Glomerular endothelial cell (primary cell): ENCODE measurements at regions not wholly inside any gene's neighbourhood (a gene's known extent, or its start where the extent isn't known, plus 50 kb on each side); places are given as distances from the start of the nearest gene placed in this dataset.

Experiments
- DNase-seq: peaks from one replicate; pipeline ENCODE4 v3.0.0-alpha.2; 2011; ENCODE audit warnings: low read depth, low spot score; ENCODE audit errors: extremely low read depth

DNA sequence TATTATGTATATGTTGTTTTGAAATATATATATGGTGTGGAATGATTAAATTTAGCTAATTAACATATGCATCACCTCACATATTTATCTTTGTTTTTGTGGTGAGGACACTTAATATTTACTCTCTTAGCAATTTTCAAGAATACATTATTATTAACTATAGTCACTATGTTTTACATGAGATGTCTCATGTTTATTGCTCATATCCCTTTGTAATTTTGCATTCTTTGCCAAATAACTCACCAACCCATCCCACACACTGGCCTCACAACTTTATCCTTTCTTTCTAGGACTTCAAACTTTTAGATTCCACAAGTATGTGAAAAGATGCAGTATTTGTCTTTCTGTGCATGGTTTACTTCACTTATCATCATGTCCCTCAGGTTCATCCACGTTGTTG lies 950.2 kb upstream of the CADM2 start:
- DNase-seq: no peak

DNA sequence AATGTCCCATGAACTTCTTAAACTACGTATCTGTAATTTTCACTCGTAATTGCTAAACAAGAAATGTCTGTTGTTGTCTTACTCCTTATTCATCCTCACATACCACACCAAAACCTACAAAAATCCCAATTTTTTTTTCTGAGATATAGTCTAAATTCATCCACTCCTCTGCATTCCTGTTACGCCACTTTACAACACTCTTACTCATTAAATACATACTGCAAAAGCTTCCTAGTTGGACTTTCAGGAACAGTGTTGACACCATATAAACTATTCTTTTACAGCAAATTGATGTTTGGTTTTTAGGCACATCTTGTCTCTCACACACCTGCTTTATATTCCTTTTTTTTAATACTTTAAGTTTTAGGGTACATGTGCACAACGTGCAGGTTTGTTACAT lies 934.9 kb upstream of the CADM2 start:
- no peak for DNase-seq

DNA sequence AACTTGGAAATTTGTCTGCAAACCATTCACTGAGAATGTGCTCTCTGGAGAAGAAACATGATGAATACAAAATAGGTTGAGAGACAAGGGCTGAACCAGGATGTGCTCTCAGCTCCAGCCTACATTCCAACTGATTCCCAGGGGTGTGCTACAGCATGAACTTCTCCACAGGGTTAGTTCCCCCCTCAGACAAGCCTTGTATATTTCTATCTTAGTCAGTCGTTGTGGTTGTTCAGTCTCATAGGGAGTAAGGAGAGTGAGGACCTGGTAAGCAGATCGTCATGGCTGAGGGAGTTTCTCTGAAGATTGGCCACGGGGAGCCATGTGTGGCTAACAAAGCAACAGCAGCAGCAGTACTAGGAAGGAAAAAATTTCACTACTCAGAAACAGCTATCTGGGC lies 919.7 kb upstream of the CADM2 start:
- DNase-seq: no peak

DNA sequence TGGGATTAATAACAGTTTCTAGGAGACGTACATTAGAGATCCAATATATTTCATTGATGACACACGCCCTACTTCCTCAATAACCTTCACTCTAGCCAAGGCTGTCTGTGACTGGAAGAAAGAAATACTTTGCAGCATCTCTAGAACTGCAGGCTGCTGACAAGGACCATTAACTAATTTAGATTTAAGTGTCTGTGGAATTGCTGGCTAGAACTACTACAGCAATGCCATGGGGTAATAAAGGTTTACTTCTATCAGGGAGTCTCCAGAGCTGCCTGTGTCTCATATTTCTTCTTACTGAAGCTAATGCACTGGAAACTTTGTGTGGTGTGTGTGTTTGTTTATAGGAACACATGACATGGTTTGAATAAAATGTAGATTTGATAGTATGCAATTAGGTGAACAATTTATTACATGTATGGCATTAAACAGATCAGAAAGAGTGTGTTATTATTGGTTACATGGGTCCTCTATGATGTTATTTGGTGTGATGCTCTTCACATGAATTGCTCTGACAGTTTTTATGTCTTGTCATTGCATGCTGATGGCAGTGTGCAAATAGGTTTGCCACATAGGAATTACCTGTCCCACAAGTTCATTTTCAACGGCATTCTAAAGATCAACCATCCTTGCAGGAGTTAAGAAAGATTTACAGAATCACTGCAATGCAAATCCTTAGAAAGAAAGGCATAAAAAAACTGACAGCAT lies 916.2 kb upstream of the CADM2 start:
- DNase-seq: no peak

DNA sequence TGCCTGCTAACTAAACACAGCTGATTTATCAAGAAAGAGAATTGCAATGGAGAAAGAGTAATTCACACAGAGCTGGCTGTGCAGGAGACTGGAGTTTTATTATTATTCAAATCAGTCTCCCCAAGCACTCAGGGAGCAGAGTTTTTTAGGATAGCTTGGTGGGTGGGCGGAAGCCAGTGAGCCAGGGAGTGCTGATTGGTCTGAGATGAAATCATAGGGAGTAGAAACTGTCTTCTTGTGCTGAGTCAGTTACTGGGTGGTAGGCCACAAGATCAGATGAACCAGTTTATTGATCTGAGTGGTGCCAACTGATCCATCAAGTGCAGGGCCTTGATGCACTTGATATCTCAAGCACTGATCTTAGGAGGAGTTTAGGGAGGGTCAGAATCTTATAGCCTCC lies 891.9 kb upstream of the CADM2 start:
- no peak for DNase-seq

DNA sequence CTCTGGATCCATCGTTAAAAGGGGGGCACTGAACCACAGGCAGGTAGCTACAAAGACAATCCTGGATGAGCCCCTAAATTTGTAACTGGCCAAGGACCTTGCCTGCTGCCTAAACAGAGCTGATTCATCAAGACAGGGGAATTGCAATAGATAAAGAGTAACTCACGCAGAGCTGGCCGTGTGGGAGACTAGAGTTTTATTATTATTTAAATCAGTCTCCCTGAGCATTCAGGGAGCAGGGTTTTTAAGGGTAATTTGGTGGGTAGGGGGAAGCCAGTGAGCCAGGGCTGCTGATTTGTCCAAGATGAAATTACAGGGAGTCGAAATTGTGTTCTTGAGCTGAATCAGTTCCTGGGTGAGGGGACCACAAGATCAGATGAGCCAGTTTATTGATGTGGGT lies 885.1 kb upstream of the CADM2 start:
- no peak for DNase-seq

DNA sequence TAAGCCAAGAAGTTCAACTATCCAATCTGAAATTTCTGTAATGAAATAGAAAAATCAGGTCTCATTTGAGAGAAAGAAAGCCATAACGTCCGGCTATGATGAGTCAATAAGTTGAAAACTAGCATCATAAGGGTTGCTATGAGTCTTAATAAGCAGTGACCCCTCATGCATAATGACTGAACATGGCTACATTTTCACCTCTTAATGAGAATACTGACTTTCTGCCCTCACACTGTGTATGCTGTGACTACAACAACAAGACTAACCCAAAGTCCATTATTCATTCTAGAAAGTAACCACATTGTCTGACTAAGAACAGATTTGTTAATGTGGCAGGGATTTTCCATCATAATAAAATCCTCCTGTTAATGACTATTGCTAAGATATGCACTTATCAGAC lies 884.0 kb upstream of the CADM2 start:
- no peak for DNase-seq

DNA sequence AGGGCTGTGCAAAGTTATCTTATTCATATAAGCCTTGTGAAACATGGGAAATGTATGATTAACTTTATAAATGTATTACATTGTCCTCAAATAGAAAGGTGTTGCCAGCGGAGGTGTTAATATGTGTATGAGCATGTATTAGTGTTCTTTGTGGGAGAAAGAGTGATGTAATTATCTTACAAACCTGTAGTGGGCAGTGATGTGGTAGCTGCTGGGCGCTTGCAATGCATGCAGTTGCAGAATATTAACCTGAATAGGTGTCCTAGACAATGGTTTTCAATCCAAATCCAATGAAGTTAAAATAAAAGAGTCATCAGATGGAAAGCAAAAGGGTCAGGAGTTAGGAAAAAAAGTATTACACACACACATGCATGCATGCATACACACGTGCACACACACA lies 881.3 kb upstream of the CADM2 start:
- DNase-seq: no peak

DNA sequence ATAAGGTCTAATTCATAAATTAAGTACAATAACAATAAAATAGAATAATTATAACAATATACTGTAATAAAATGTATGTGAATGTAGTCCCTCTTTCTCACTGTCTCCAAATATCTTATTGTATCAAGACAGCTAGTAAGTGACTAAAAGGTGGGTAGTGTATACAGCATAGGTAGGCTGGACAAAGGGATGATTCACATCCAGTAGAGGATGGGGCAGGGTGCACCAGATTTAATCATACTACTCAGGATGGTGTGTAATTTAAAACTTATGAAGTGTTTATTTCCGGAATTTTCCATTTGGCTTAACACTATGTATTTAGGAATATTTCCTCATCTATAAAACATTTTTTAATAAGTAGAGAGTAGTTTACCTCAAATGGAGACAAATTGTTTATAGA lies 876.1 kb upstream of the CADM2 start:
- DNase-seq: no peak

DNA sequence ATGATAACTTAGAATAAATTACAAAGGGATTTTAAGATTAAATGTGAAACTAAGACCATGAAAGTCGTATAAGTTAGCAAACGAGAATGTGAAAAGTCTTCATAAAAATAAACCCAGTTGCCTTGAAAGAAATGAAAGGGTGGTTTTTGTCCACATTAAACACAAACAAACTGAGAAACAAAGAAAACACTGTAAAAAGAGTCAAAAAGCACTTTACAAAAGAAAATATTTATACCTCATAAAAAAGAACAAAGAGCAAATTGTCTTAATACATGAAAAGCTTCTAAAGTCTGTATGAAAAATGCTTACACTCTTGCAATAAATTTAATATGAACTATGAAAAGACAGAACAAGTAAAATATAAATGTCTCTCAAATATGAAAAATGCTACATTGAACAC lies 865.9 kb upstream of the CADM2 start:
- no peak for DNase-seq

DNA sequence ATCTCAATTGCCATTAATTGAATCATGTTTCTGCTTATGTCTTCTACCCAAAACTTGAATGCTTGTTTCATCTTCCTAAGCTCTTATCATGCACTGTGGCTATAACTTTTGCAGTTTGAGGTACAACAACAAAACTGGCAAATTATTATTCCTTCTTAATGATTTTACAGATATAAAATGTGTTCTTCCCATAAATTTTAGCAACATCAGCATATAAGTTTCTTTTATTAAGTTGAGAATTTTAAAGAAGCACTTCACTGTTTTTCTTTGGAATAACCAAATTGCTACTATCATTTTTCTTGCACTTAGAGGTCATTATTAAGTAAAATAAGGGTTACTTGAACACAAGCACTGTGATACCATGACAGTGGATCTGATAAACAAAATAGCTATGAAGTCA lies 862.6 kb upstream of the CADM2 start:
- no peak for DNase-seq

DNA sequence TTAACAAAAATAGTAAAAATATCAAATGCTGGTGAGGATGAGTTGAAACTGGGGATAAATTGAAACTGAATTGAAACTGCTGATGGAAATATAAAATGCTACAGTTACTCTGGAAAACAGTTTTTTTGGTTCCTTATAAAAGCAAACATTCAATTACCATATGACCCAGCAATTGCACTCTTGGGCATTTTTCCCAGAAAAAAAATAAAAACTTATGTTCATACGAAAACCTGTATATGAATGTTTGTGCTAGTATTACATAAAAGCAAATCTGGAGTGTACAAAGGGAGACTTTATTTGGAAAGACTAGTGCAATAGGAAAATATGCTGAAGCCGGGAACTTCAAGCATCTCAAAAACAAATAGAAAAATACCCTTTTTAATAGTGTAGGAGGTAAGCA lies 857.9 kb upstream of the CADM2 start:
- DNase-seq: no peak

DNA sequence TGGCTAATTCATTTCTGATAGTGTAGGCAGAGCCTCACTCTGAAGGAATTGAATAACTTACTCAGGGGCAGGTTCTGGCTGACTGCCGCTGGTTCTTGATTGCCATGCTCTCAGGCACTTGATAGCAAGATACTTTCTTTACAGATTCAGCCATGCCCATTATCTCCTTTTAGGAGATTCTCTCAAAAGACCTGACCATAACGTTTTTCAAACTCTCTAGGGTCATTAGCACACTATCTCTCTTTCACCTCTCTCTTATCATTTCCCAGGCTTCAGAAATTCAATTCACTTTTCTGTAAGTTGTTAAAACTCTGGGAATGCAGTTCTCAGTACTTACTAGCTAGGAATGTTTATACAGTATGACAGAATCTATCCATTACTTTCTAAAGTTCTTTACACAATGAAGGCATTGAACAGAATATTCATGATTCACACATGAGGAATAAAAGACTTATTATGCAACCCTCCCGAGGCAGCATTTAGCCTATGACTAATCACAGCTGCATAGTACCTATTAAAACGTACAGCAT lies 850.3 kb upstream of the CADM2 start:
- DNase-seq: no peak

DNA sequence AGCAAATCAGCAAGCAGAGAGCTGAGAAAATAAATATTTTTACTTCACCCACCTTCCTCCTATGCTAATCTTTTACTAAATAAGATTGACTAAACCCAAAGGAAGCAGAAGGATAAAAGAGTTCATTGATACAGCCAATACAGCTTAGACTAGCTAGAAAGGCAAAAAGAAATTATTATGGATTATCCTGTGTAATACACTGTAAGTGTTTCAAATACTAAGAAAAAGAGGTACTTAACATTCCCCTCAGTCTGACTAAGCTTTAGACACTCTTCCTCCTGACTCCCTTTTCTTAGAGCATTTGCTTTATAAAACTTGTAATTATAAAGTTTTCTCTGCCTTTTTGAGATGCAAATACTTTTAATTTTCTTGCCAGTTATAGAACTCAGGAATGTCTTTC lies 848.9 kb upstream of the CADM2 start:
- no peak for DNase-seq

DNA sequence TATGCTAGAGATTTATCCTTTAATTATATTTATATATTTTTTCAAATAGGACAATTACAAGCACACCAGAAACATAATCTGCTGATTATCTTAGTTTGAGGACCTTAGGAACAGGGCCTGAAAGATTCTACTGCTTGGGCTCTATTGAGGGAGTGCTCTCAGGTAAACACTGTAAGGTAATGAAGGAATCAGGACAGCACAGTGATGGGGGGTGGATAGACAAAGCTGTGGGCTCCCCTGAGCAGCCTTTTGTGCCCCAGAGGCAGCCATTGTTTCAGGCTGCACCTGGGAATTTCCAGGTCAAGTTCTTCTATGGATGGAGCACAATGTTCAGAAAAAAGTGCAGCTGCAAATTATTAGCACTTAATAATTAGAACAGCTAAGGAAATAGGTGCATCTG lies 848.0 kb upstream of the CADM2 start:
- no peak for DNase-seq

DNA sequence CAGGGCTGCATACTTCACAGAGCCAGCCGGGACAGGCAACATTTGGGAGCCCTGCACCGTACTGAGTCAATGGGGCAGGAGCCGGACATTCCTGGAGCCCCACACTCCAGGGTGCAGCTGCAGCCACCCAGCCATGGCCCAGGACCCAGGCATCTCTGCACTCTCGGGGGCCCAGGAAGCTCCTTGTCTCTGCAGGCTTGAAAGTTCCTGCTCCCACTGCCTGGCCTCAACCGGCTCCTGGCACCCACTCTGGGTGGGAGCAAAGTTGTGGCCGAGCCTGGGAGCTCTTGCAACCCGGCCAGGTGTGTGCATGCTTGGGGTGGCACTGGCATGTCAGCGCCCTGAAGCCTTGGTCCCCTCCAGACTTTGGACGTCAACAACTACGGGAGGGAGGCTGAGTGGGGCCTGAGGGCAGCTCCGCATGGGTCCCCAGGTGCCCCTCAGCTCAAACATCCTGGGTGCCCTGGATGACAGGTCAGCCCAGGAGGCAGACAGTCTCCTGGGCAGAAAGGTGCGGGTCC lies 833.5 kb upstream of the CADM2 start:
- no peak for DNase-seq

DNA sequence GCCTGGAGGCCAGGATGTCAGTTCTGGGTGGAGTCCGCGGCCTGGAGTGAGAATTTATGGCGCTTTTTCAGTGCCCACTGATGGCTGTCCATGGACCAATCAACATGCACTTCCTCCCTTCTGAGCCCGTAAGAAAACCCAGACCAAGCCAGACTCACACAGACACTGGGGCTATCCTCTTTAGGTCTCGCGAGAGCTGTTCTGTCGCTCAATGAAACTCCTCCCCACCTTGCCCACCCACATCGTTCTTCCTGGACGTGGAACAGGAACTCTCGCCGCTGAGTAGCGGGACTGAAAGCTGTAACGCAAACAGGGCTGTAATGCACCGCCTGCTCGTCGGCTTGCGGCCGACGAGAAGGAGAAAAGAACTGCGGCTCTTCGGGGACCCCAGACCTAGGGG lies 833.0 kb upstream of the CADM2 start:
- DNase-seq: no peak

DNA sequence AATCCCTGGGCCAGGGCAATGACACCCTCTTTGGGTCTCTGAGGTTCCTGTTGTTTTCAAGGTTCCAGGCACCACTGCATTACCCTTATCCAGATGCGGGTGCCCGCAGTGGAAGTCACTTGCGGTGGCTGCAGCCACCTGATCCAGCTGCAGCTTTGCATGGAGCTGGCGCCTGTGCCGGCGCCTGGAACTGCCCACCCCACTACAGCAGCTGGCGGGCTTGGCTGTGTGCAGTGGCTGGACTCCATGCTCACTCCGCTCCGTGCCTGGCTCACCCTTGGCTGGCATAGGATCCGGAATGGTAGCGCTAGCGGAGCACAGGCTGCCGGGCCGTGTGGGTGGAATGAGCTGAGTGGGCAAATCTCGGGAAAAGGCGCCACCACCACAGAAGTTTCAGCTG lies 832.6 kb upstream of the CADM2 start:
- DNase-seq: no peak

DNA sequence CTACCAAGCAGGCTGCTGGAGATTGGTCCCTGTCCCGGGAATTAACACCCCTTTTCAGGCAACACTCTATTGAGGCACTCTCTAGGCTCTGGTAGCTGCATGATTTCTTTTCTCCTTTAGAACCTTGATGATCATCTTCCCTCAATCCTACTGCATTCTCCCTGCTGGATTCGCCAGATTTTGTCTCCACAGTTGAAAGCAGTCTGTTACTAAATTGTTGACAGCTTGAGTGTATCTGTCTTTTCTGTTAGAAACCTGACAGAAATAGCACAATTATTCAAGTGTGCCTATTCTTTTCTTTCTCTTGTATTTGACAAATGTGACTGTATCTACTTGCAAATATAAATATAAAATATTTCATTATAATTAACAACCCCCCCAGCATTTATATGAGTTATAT lies 830.8 kb upstream of the CADM2 start:
- no peak for DNase-seq

DNA sequence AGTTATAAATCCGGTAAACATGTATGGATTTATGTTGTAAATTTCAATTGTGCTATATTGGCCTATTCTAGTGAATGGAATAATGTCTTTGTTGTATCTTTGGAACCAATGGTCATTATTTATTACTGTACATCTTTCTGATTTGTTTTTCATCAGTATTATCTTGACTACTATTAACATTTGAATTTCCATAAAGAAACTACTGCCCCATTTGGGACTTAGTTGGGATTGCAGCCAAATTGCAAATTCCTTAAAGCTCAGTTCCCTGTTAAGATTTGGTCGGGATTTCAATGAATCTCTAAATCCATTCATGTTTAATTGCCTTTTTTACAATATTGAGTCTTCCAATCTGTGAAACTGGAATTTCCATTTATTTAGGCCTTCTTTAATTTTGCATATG lies 822.4 kb upstream of the CADM2 start:
- no peak for DNase-seq

DNA sequence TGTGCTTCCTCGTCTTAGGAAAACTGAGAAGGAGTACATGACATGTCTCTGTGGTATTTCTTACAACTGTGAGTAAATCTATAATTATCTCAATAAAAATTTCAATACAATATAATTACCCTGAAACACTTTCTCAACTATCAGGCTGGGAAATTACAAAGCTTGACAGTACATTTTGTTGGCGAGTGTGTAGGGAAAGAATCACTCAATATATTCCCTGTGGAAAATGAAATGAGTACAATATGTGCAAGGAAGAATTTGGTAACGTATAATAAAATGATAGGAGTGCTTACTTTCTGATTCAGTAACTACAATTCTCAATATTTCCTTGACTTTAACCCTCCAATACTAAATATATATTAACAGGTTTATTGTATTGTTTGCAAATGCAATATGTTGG lies 818.2 kb upstream of the CADM2 start:
- DNase-seq: no peak

DNA sequence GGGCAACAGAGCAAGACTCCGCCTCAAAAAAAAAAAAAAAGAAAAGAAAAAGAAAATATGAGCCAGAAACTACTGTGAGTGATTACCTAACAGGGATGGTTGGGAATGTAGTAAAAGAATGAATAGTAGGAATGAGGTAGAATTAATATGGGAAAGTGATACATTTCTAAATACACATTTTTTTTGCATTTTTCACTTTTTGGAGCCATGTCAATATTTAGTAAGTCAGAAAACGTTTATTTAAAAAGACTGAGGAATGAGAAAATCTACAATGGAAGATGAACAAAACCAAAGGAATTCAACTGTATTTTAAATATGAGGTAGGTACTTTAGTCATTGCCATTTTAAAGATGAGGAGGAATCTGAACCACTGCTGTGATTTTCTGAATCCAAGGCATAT lies 817.2 kb upstream of the CADM2 start:
- DNase-seq: no peak

DNA sequence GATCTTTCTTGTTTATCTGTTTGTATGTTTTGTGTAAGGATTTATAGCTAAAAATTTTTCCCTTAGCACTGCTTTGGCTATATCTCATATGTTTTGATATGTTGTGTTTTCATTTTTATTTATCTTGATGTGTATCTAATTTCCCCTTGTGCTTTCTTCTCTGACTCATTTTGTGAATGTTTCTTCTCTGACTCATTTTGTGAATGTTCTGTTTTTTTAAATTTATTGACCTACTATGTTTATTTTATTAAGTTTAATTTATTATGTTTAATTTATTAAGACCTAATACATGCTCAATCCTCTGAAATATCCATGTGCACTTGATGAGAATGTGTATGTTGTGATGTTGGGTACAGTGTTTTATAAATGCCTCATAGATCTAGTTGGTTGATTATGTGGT lies 793.5 kb upstream of the CADM2 start:
- no peak for DNase-seq
